Choroid plexus epithelial cell (primary cell): ENCODE measurements at regions not wholly inside any gene's neighbourhood (a gene's known extent, or its start where the extent isn't known, plus 50 kb on each side); places are given as distances from the start of the nearest gene placed in this dataset.

Experiments
- DNase-seq: peaks from one replicate; pipeline ENCODE4 v3.0.0-alpha.2; 2010; ENCODE audit warnings: low read depth
- H3K4me3 ChIP-seq: 2 replicates; pipeline ENCODE4 v1.5.1; 2011; ENCODE audit warnings: low read depth, mild to moderate bottlenecking, control low read depth, low read length, moderate library complexity
- TF ChIP-seq, protein P1 (sequence below): conservative IDR thresholded peaks from 2 replicates; pipeline ENCODE4 v1.5.1; 2011; ENCODE audit warnings: low read depth, mild to moderate bottlenecking, control low read depth, inconsistent platforms, low read length, moderate library complexity

DNA sequence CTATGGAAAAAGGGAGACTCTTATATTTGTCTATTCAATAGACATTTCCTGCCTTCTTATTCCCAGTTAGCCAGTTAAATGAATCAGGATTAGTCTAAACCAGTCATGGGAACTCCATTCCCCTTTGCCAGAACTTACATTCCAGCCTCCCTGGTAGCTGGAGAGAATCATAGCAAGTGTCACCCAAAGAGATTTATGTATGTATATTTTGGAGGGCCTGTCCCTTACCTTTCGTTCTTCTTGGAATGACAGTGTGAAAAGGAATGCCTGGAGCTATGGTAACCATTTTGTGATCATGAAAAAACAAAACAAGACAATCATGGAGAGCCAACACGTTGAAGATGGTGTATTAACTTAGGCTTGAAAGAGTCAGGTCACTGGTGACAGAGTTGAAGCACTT lies 627.7 kb downstream of the CCDC171 start:
- DNase-seq, result peak; percentile 38
- TF ChIP-seq, protein P1, sequence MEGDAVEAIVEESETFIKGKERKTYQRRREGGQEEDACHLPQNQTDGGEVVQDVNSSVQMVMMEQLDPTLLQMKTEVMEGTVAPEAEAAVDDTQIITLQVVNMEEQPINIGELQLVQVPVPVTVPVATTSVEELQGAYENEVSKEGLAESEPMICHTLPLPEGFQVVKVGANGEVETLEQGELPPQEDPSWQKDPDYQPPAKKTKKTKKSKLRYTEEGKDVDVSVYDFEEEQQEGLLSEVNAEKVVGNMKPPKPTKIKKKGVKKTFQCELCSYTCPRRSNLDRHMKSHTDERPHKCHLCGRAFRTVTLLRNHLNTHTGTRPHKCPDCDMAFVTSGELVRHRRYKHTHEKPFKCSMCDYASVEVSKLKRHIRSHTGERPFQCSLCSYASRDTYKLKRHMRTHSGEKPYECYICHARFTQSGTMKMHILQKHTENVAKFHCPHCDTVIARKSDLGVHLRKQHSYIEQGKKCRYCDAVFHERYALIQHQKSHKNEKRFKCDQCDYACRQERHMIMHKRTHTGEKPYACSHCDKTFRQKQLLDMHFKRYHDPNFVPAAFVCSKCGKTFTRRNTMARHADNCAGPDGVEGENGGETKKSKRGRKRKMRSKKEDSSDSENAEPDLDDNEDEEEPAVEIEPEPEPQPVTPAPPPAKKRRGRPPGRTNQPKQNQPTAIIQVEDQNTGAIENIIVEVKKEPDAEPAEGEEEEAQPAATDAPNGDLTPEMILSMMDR, result no peak

DNA sequence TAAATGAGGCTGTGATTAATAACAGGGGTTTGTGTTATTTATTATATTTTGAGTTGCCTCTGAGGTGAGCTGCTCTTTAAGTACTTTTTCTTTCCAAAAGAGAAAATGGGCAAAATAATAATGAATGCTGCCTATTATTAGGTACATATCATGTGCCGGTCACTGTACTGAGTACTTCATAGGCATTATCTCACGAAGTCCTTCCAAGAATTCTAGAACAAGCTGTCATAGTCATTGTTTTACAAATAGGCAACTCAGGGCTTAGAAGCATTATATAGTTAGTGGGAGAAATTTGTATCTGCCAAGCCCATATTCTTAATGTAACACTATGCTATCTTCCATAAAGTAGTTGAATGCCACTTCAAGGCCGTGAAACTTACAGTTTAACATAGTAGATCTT lies 628.7 kb downstream of the CCDC171 start:
- TF ChIP-seq, protein P1, result no peak
- H3K4me3 ChIP-seq, result no peak overlapping the region
- DNase-seq, result no peak

More for the DNA sequence above, 627.7 kb downstream of the CCDC171 start:
- no peak overlapping the region for H3K4me3 ChIP-seq

DNA sequence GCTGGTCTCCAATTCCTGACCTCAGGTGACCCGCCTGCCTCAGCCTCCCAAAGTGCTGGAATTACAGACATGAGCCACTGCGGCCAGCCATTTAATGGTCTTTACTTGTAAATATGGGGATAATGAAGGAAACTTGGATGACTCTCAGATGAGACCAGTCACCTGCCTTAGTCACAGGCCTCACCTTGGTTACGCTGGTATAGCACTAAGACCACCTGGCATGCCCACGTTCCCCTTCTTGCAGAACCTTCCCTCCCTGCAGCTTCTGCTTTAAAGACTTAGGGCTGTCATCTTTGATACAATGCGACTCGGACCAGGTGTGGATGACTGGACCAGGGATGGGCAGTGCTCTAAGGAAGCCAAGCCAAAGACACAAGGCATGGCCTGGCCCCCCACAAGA lies 629.9 kb downstream of the CCDC171 start:
- TF ChIP-seq, protein P1, result no peak
- no peak overlapping the region for H3K4me3 ChIP-seq
- DNase-seq, result no peak

DNA sequence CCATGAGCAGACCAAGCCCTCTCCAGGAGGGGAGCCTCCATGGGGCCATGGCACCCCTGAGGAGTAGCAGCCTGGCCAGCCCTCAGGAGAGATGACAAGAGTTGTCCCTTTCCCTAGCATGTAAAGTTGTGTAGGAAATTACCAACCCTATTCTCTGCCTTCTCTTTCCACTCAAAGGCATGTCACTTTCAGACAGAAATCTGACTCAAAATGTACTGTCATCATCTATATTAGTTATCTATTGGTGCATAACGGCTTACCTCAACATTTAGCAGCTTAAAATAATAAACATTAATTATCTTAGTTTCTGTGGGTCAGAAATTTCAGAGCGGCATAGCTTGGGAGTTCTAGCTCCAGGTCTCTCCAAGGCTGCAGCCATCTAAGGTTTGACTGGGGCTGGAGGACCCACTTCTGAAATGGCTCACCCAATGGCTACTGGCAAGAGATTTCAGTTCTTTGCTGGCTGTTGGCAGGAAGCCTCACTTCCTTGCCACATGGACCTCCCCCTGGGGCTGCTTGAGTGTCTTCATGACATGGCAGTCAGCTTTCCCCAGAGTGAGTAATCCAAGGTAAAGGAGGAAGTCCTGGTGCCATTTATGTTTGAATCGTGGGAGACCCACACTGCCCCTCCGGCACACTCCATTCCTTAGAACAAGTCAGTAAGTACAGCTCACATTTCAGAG lies 632.3 kb downstream of the CCDC171 start:
- TF ChIP-seq, protein P1, result no peak
- no peak overlapping the region for H3K4me3 ChIP-seq
- DNase-seq, result no peak

DNA sequence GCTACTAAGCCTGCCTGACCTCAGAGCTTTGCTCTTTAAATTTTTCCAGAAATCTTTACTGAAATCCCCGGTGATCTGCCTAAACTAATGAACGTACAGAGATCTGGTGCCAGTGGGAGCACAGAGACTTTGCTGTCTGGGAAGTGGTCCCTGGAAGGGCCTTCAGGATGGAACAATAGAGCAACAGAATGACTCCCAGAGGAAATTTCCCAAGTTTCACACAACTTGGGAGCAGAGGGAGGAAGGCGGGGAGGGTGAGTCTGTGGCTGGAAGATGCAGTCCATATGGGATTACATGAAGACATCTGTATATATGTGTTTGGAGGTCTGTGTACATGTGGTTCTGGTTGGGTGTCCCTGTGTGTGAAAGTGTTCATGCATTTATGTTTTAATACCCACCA lies 638.3 kb downstream of the CCDC171 start:
- no peak for DNase-seq
- TF ChIP-seq, protein P1, result no peak
- no peak overlapping the region for H3K4me3 ChIP-seq

DNA sequence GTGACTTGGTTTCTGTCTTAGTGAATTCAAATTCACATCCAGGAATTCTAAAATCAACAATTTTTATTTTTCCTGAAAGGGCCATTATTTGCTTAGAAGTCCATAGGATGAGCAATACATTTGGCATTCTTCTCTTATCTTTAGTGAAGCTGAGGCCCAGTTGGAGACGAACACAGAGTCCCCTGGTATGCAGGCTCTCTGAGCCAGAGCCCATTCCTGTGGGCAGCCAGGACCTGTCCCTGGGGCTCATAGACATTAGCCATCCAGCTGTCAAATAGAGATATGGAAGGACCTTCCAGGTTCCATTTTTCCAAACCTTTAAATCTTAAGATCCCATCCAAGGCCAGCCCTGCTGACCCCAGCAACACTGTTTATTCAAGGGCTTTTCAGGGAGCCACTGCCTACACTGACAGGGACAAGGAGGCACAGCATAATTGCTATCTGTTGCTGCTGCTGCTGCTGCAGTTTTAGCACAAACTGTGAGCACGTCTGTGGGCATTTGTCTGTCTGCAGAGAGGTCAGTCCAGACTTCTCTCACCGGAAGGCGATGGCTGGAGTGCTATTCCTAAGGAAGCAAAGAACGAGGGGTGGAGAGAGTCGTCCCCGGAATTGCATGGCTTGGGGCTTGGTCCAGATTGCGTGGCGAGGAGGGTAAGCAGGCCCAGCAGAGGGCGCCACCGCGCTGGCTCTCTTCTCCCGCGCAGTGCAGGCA lies 639.0 kb downstream of the CCDC171 start:
- TF ChIP-seq, protein P1, result peak; percentile 94
- no peak overlapping the region for H3K4me3 ChIP-seq
- DNase-seq, result peak; percentile 95
